Stimulated activated CD8-positive, alpha-beta memory T cell treated with anti-CD3 and anti-CD28 coated beads, Interleukin-15, amount 100 ng/mL, for 1 hour (primary cell): ENCODE measurements at regions not wholly inside any gene's neighbourhood (a gene's known extent, or its start where the extent isn't known, plus 50 kb on each side); places are given as distances from the start of the nearest gene placed in this dataset.
"Not testable (repeated sequence)": the region's sequence is repeated elsewhere in the genome, so short reads cannot be mapped to it uniquely, and the experiment has no call there.

Experiments
- DNase-seq: peaks from one replicate; pipeline ENCODE4 v3.0.0-alpha.2; 2020; ENCODE audit warnings: low read depth

DNA sequence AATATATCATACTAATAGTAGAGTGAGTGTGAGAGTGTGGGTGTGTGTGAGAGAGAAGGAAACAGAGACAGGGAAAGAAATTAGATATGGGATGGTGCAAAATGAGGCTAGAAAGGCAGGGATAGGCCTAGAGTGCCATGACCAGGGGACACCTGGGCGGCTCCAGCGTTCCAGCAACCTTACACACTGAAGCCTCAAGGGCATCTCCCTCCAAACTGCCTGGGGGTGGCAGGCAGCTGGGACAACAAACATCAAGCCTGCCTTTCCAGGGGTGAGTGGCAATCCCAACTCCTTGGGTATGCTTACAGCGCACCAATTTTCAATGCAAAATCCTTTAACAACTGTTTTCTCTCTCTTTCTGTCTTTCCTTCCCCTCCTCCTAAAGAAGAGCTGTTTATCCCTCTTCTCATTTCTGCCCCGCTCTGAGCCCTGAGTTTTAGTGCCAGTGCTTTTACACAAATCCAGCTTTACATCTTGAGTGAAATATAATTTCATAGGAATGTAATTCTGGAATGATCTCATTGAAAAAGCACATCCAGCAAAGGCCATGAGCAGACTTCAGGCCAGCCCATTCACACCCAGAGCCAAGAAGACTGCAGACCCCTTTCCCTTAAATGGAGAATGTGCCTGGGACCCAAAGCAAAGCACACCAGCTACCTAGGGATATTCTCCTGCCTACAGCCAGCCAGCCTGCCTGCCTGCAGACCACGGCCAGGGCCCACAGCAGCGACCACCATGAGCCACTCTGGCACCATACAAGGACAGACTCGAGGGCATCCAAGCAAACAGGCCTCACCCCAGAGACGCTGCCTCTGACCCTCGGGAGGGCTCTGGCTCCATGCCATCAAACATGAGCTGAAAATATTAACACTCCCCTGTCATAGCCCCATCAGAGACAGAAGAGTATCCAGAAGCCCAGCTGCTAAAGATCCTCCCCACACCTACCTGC is 90.3 kb downstream of the RPL27A start:
- no peak for DNase-seq

DNA sequence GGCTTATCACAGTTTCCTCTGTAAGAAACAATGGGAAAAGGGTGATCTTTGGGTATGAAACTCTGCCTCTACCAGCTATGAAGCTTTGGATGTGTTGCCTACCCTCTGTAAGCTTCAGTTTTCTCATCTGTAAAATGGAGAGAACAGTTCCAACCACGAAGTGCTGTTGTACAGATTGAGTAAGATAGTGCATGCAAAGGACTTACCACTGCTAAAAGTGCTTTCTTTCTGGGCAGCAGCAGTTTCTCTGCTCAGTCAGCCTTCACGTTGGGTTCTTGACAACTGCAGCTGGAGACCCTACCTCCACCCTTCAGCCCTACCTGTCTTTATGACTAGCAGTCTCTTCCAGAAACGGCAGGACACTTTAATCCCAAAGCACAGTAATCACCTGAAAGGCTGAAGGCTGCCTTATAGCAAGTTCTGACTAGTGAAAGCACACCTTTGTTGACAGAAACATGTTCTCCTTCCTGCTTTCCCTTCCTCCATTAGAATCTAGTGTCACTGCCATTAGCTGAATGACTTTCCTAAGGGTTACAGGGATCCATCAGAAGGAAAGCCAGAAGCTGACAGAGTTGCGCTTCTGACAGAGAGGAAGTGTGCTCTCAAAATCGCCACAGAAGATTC is 91.4 kb downstream of the RPL27A start:
- no peak for DNase-seq

DNA sequence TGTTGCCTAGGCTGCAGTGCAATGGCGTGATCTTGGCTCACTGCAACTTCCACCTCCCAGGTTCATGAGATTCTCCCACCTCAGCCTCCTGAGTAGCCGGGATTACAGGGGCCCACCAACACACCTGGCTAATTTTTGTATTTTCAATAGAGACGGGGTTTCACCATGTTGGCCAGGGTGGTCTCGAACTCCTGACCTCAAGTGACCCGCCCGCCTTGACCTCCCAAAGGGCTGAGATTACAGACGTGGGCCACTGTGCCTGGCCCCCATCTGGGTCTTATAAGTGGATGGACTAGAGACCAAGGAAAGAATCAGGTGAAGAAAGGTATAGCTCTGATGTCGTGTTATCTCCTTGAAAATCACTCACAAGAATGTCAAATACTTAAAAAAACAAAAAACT is 92.3 kb downstream of the RPL27A start:
- not testable (repeated sequence) for DNase-seq

DNA sequence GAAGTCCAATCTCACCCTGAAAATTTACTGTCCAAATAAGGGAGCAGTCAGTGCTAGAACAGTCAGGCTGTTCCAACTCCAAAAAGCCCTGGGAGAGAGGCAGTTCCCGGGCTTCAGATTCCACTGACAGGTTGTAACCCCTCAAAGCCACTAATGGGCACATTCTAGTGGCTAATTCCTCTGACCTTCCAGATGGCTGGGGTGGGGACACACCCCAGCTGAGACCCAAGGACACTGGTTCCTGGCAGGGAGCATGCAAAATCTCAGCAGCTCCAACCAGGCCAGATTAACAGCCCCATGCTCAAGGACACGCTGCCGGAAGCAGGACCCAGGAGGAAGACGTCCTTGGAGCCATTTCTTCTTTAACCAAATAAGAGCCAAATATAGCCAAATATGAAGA is 92.7 kb downstream of the RPL27A start:
- DNase-seq: no peak

DNA sequence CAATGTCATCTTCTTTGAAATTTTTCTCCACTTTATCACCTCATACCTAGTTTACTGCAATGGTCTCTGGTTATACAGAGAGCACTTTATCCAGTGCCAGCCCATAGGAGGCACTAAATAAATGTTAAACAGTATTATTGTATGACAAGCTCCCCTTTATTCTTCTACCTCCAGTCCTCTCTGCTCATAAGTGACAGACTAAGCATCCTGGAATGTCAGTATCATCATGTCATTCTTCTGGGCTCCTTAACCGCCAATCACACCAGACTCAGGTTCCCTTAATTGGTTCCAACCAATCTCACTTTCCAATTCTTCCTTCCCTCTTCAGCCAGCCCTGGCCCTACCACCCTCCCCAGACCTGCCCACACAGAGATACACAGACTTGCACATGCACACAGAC is 93.1 kb downstream of the RPL27A start:
- DNase-seq: no peak

DNA sequence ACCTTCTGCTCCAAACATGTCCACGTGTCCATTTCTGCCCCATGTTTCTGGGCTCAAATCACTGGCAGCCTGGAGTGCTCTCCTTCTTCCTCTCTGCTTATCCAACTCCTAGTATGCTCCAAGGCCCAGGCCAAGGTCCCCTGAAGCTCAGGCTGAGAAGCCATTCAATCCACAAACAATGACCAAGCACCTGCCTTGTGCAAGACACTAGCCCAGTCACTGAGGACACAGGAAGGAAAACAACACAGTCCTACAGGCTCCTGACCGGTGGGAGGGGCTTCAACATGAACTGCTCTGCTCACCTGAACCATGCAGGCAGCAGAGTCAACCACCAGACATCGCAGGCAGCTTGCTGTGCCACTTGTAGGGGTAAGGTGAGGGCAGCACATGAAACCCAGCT is 93.6 kb downstream of the RPL27A start:
- no peak for DNase-seq

DNA sequence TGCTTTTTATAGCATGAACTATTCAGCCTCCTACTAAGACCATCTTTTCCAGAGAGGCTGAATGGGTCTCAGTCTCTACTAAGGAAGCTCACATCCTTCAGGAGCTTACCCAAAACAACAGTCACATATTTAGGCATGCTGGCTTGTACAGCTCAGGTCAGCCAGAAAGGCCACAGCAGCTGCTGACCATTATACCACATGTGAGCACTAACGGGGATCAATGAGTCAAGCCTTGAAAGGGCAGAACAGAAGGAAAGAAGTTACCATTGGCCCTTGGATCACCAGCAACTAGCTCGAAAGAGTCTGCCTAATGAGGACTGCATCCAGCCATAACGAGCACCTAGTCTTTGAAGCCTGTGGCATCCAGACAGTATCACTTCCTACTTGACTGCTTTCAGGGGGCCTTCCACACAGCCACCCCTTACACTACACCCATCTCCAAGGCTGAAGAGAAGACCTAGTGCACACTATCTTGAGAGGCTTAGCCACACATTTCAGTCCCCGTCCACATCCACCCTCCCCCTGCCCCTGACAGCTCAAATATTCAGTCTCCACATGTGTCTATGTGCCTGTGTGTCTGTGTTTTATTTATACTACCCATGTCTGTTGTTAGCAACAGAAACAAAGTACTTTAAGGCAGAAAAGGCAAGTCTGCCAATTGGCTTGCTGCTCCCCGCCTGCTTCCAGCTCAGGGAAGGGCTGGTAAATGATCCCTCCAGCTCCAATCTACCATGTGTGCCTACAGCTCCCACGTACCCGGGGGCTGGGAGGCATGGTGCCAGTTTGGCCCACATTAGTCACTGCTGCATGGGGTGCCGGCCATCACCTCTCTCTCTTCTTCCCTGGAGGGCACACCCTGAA is 95.5 kb downstream of the RPL27A start:
- DNase-seq: no peak

DNA sequence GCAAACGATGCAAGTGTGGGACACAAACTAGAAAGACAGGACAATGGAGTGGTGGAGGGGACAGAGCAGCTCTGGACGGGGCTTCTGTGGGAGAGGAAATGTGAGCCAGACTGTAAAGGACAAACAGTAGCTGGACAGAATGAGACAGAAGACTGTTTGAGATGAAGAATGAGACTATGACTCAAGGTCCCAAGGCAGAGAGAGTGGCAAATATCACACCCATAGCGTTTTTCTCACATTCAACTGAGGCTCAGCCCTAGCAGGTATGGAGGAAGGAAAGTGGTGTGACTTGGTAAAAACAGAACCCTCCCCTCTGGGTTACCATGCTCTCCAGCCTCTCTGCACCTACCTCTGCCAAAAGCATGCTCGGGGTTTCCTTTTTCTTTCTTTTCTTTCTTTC is 96.5 kb downstream of the RPL27A start:
- DNase-seq: no peak

DNA sequence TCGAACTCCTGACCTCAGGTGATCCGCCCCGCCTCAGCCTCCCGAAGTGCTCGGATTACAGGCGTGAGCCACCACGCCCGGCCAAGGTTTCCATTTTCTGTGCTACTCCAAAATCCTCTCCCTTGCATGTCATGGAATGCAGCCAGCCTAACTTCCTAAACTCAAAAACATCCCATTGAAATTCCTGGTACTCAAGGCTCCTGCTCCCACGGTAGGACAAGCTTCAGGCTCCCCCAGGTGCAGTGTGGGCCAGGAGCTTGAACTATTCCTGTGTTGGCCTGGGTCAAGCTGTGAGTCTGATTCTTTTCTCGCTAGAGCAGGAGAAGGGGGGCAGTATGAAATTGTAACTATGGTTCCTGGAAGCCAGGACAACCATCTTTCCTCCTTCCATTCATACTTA is 97.1 kb downstream of the RPL27A start:
- DNase-seq: no peak

DNA sequence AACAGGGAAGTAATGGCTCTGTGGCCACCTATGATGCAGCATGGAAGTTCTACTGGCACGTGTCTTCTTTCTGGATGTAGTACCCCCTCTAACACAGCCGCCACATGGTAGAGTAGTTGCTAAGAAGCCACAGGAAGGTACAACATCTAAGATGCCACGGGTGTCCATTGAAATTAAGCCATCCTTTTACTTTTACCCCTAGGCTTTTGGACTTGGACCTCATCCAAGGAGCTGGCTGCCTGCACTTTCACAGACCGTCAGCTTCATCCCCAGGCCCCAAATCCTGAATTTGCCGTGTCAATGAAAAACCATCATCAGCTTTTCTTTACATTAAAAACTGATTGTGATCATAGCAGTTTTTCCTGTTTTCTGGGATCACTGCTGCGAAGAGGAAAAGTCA is 102.4 kb downstream of the RPL27A start:
- DNase-seq: no peak

DNA sequence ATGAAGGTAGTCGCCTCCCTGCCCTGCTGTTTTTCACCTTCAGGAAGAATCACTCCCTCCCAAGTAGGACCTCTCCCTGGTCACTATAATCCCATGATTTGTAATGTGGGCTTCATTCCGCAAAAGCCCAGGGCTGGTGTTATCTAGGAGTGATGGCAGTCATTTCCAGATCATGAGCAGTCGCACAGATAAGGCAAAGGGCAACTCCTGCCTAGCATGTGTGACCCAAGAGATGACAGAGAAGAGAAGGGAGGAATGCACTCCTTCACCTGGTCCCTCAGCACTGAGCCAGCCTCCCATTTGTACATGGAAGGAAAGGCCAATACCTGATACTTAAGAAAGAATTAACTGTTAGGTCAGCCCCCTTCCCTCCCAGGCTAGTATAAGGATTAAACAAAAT is 102.9 kb downstream of the RPL27A start:
- DNase-seq: no peak

DNA sequence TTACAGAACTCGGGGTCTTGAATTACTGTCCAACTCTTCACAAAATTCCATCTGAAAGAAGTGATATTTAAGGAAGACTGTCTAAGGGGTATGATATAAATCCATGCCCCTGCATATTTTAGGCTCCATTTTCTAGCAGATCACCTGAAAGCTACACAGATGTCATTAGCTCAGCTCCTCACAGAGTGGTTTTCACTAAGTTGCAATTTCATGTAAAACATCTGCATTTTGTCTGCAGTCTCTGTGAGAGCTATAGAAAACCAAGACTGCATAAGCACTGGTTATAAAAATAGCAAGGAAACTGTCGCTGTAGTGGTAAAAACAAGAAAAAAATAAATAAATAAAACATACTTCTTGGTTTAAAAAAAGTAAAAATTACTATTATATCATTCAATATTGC is 103.4 kb downstream of the RPL27A start:
- DNase-seq: no peak

DNA sequence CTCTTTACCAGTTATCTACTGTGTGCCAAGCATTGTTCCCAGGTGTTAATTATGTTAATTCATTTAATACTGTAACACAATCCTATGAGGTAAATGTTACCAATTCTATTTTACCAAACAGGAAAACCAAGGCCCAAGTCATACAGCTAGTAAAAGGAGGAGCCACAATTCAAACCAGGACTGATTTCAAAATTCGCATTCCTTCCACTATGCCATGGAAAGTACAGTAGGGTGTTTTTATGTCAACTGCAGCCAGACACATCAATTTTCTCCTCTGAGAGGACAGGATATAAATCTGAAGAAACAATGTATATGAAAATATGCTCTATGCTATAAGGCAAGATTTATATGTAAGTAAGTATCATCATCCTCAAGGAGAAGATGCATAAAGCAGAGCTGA is 104.3 kb downstream of the RPL27A start:
- no peak for DNase-seq

DNA sequence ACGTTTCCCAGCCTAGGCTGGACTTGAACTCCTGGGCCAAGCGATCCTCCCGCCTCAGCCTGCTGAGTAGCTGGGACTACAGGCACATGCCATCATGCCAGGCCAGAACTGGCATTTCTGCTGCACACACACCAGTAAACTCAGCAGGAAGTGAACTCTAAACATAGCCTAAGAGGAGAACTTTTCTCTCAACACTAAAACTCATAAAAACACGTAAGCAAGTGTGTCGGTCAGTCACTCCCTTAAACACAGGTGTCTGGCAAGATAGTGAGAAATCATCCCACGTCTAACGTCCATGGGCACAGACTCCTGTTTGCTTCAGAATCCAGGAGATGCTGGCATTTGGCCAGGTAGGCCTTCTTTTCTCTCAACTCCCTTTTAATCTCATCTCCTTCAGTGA is 104.8 kb downstream of the RPL27A start:
- no peak for DNase-seq

DNA sequence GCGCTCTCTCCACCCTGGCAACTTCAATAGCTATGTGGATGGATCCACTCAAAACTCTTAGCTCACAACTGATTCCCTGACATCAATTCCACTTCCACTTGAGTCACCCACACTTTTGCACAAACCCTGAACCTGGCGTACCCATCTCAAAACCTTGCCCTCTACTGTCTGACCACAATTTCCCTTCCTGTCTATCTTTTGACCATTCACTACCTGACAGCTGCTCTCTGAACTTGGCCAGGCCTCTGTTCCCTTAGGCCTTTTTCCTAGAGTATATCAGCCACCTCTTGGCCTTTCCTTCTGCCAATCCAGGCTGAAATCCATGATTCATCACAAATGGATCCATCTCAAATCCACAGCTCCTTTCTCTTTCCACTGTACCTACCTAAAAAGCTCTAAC is 106.0 kb downstream of the RPL27A start:
- no peak for DNase-seq

DNA sequence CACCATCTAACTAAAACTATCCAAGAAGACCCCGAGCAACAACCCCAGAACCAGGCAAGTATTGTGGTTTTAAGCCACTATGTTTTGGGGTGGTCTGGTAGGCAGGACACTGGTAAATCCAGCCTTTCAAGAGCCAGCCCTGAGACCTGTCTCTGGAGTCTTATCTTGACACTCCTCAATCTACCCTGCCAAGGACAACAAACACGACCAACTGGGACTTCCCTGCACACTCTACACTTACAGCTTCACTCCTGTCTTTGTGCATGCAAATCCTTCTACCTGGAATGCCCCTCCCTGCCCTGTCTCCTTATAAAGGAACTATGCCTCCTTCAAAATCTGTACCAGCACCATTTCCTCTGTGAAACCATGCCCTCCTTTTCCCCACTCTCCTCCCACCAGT is 107.3 kb downstream of the RPL27A start:
- DNase-seq: no peak

DNA sequence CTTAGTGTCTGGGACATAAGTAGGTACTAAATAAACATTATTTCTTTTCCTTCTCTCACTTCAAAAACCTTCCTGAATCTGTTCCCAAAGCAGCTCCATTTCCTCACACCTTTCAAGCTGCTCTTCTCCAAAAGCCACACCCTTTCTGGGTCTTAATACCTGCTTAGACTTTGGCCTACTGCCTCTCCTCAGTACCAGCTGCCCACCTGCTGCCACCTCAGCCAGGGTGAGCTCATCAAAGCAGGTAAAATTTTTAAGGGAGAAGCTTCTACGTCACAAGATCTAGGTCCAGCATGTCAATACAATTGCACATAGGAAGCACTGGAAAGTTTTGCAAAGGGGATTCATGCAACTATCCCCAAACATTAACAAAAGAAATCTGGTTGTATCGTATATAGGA is 108.4 kb downstream of the RPL27A start:
- no peak for DNase-seq

DNA sequence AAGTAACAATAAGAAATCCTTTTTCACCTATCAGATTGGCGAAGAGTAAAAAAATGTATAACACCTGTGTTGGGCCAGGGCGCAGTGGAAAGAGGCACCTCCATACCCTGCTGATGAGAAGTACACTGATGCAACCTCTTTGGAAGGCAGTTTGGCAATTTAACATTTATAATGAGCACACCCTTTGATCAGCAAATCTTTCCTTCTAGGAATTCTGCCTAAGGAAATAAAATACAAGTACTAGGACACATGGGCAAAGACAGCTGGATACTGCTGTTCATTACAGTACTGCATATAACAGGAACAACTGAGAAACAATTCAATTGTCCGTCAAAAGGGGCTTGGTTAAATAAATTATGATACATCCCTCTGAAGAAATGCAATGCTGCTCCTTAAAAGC is 110.1 kb downstream of the RPL27A start:
- DNase-seq: no peak

DNA sequence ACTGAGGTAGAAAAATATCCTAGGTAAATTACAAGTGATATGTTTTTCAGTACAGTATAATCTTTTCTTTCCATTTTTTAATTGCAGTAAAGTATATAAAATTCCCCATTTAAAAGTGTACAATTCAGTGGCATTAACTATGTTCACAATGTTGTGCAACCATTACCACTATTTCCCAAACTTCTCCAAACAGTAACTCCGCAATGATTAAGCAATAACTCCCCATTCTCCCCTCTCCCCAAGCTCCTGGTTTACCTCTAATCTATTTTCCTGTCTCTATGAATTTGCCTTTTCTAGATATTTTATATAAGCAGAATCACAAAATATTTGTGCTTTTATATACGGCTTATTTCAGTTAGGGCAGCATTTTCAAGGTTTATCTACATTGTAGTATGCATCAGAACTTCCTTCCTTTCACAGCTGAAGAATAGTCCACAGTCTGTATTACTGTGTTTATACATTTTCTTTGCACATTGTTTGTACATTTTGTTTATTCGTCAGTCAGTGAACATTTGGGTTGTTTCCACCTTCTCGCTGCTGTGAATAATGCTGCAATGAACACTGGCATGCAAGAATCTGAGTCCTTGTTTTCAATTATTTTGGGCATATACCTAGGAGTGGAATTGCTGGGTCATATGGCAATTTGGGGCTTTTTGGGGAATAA is 110.7 kb downstream of the RPL27A start:
- no peak for DNase-seq

DNA sequence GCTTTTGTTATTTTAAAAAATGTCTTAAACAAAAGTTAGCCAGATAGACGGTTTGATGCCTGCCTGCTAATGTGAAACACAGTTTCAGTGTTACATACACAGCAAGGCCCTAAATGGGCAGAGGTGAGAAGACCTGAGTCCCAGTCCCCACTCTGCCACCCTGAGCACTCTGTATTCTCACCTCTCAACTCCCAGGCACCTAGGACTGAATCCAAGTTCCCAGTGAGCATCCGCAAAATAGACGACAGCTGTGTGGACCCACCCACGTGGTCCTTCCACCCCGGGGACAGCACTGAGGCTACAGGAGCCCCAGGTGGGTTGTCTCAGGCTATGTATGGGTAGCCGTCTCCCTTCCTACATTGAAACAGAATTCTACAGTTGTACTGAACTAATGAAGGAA is 111.5 kb downstream of the RPL27A start:
- no peak for DNase-seq

DNA sequence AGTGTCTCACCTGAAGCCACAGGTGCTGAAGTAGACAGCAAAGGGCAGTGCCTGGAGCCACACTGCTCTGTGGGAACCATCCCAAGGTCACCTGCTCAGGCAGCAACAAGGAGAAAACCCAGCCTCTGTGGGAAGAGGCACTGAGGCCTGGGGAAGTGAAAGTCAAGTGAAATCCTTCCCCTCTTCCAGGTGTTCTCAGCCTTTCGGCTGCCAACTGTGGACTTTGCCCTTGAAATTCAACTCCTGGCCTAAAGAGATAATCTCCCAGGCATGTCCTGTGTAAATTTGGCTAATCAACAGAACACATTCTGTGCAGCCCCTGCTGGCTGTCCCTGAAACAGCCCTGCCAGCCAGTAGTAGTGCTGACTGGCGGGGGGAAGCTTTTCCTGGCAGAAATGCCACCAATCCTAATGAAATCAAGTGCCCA is 112.1 kb downstream of the RPL27A start:
- DNase-seq: no peak

DNA sequence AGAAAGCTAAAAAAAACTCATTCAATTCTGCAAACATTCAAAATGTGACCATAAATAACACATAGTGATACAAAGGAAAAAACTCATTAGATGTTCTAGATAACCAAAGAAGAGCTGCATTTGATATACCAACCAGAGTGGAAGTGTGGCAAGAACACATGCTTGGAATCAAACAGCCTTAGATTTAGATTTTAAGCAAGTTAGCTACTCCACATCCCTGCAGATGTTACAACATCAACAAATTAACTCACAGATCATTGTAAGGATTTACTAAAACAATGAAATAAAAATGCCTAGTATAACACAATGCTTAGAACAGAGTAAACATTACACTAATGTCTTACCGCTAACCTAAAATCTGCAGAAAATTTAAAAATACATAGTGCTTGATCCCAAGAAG is 114.0 kb upstream of the AKIP1 start:
- DNase-seq: no peak
